ENCODE measurements at regions not wholly inside any gene's neighbourhood (a gene's known extent, or its start where the extent isn't known, plus 50 kb on each side); places are given as distances from the start of the nearest gene placed in this dataset.

DNA sequence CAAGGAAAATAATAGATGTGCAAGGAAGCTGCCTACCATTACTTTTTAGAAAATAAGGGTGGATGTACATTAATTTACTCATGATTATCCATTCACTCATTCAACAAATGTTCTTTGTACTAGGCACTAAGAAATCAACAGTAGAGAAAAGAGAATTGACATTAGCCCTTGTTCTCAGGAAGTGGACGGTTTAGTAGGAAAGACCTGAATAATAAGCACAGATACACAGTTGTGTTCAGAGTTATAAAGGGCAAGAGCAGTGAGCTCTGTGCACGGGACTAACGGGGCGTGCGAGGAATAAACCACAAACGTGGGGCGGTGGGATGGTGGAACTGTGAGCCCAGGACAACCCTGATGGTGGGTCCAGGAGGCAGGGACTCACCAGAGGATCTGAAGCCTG lies 94.4 kb upstream of the MBOAT2 start:
- TF ChIP-seq POLR2AphosphoS5 (IDR thresholded peaks at IDR 0.05), result no peak
- TF ChIP-seq, protein P1, sequence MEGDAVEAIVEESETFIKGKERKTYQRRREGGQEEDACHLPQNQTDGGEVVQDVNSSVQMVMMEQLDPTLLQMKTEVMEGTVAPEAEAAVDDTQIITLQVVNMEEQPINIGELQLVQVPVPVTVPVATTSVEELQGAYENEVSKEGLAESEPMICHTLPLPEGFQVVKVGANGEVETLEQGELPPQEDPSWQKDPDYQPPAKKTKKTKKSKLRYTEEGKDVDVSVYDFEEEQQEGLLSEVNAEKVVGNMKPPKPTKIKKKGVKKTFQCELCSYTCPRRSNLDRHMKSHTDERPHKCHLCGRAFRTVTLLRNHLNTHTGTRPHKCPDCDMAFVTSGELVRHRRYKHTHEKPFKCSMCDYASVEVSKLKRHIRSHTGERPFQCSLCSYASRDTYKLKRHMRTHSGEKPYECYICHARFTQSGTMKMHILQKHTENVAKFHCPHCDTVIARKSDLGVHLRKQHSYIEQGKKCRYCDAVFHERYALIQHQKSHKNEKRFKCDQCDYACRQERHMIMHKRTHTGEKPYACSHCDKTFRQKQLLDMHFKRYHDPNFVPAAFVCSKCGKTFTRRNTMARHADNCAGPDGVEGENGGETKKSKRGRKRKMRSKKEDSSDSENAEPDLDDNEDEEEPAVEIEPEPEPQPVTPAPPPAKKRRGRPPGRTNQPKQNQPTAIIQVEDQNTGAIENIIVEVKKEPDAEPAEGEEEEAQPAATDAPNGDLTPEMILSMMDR (IDR thresholded peaks at IDR 0.05), result no peak
- no peak for TF ChIP-seq POLR2A (IDR thresholded peaks at IDR 0.05)
- TF ChIP-seq EP300 (IDR thresholded peaks at IDR 0.05), result no peak

Measured in suprapubic skin (tissue), 4 donors.